Body of pancreas (tissue), 4 donors: ENCODE measurements at regions not wholly inside any gene's neighbourhood (a gene's known extent, or its start where the extent isn't known, plus 50 kb on each side); places are given as distances from the start of the nearest gene placed in this dataset.

Experiments used
- ATAC-seq: fragments of 150-250 bp; one replicate; pipeline ENCODE4 v1.9.1; 2016
- DNase-seq, 4 donors: peaks; one replicate each; pipeline ENCODE4 v3.0.0-alpha.2; 2019
- H3K27ac ChIP-seq, 4 donors: fragments of 200-600 bp; sonication (generic); 1 replicate in 3 of 4; 2 replicates in 1 of 4; pipeline versions ENCODE4 v1.5.1 to v1.6.1; 2016 to 2019; ENCODE audit warnings: mild to moderate bottlenecking in 1 of 4, mixed read lengths in 1 of 4, moderate library complexity in 1 of 4
- H3K27me3 ChIP-seq, 2 donors: fragments of 200-600 bp; sonication (generic); one replicate each; pipeline ENCODE4 v1.6.0; 2016; ENCODE audit warnings: mild to moderate bottlenecking in 1 of 2
- H3K36me3 ChIP-seq, 2 donors: fragments of 200-600 bp; sonication (generic); replicated peaks in 1 of 2; 2 replicates each; pipeline ENCODE4 v1.5.1; 2016; ENCODE audit warnings: low read depth in 2 of 2; ENCODE audit not compliant: insufficient read depth in 1 of 2
- H3K4me1 ChIP-seq: fragments of 200-600 bp; sonication (generic); one replicate; pipeline ENCODE4 v1.6.0; 2016
- H3K4me3 ChIP-seq, 2 donors: fragments of 200-600 bp; sonication (generic); 1 replicate in 1 of 2; 2 replicates in 1 of 2; pipeline ENCODE4 v1.5.1; 2016 to 2019
- H3K9me3 ChIP-seq, 3 donors: fragments of 200-600 bp; sonication (generic); 1 replicate in 2 of 3; 2 replicates in 1 of 3; pipeline ENCODE4 v1.5.1; 2016
- POLR2A ChIP-seq, 3 donors: fragments of 450-650 bp; IDR thresholded peaks; one replicate each; pipeline ENCODE4 v1.6.1; 2016; ENCODE audit warnings: antibody characterized with exemption in 3 of 3, mild to moderate bottlenecking in 2 of 3
- WGBS, 2 donors: methylation state at CpG; one replicate each; pipeline ENCODE4 v1.1.5; 2017; 5-methylcytosine and 5-hydroxymethylcytosine counted together
- intact Hi-C: fragments of 100-400 bp; cut with DNase I; formaldehyde crosslinking; loops from one replicate; pipeline ENCODE4 v1.15.1; 2023
- TF ChIP-seq, protein P1 (sequence below), 7 experiments: fragments of 450-650 bp in 4 of 7; fragments of 200-600 bp in 3 of 7; sonication (generic) in 3 of 7; IDR thresholded peaks; one replicate each; pipeline ENCODE4 v1.5.1; 2016 to 2019; ENCODE audit warnings: antibody characterized with exemption in 7 of 7

DNA sequence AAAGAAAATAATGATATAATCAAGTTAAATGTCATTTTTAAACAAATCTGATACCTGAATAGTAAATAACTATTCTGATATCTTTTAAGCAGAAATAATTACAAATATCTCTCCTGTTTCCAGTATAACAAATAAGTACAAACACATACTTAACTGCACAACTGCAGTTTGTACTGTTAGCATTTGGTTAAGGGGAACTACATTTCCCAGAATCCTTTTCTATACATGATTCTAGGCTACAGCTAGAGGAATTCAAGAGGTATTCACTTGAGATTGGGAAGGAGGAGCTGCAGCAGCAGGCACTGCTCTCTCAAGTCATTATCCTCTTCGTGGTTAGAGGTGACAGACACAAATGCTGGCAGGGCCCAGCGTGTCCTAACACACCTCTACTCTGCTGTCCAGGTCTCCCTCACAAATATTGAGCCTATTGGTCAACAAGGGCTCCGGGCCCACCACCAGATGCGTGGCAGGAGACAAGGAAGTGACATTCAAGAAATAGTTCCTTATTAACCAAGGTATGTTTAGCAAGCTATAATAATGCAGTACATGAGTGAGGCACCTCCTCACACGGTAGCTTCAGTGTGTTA is 255.1 kb upstream of the MKLN1 start:
- peak overlapping the region; percentile 27 to 76 (median 68) for H3K27ac ChIP-seq
- no peaks in the 10 kb centered on the region for H3K27me3 ChIP-seq
- ATAC-seq (peak; percentile 49), DNase-seq (peak in 1 of 4 donors; percentile 26)
- no peaks in the 10 kb centered on the region for H3K9me3 ChIP-seq
- H3K4me1 ChIP-seq = peaks cover 36% of the 10 kb centered on the region
- intact Hi-C loops = no loop called here
- TF ChIP-seq, protein P1, sequence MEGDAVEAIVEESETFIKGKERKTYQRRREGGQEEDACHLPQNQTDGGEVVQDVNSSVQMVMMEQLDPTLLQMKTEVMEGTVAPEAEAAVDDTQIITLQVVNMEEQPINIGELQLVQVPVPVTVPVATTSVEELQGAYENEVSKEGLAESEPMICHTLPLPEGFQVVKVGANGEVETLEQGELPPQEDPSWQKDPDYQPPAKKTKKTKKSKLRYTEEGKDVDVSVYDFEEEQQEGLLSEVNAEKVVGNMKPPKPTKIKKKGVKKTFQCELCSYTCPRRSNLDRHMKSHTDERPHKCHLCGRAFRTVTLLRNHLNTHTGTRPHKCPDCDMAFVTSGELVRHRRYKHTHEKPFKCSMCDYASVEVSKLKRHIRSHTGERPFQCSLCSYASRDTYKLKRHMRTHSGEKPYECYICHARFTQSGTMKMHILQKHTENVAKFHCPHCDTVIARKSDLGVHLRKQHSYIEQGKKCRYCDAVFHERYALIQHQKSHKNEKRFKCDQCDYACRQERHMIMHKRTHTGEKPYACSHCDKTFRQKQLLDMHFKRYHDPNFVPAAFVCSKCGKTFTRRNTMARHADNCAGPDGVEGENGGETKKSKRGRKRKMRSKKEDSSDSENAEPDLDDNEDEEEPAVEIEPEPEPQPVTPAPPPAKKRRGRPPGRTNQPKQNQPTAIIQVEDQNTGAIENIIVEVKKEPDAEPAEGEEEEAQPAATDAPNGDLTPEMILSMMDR (IDR thresholded peaks at IDR 0.05) = no peak
- TF ChIP-seq POLR2A (IDR thresholded peaks at IDR 0.05) = peak in 1 of 3 donors; percentile 0
- WGBS, 2 donors = 62 to 65% methylated on average over 3 to 5 of the region's 5 CpGs
- H3K36me3 ChIP-seq = no peaks in the 10 kb centered on the region
- H3K4me3 ChIP-seq = no peak overlapping the region

DNA sequence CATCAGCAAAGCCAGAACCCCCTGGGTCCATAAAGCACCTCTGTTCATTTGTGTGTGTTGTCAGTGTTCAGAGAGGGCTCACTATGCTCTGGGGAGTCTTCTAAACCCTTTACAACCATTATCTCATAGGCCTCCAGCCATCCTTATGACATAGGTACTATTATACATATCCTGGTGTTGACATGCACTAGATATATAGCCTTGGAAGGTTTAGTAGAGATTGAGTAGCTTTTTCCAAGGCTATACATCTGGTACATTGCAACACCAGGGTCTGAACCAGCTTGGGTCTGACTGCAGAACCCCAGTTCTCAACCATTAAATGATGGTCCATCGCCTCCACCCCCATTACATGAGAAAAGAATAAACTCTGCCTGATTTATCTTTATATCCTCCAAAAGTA is 253.6 kb upstream of the MKLN1 start:
- no peak overlapping the region for H3K4me3 ChIP-seq
- H3K36me3 ChIP-seq = no peaks in the 10 kb centered on the region
- intact Hi-C loops = no loop called here
- 95 to 100% methylated on average over 1 of the region's 1 CpG for WGBS, 2 donors
- no peaks in the 10 kb centered on the region for H3K27me3 ChIP-seq
- no peak for DNase-seq
- TF ChIP-seq, protein P1 (IDR thresholded peaks at IDR 0.05) = no peak
- no peak for TF ChIP-seq POLR2A (IDR thresholded peaks at IDR 0.05)
- no peak overlapping the region for H3K27ac ChIP-seq
- ATAC-seq = no peak
- no peaks in the 10 kb centered on the region for H3K9me3 ChIP-seq
- peaks cover 32% of the 10 kb centered on the region for H3K4me1 ChIP-seq

DNA sequence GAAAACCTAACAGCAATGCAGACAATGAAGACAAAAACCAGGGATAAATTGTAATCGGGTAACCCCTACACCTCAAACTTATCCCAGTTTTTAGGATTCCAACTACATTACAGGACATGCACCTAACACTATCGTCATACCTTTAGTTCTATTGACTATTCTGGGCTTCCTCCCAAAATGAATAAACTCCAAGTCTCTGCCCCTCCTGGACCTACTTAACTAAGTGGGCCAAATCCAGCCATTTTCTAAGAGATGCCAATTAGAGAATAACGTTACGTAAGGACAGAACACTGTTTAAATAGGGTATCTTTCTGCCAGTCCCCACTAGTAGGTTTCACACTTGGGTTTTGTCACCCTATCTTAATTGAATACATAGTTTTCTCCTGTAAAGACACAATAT is 253.1 kb upstream of the MKLN1 start:
- Histone ChIP-seq H3K9me3 (no peaks in the 10 kb centered on the region), H3K27me3 (no peaks in the 10 kb centered on the region), H3K36me3 (no peaks in the 10 kb centered on the region), H3K4me3 (no peak overlapping the region), H3K4me1 (peaks cover 32% of the 10 kb centered on the region), H3K27ac (no peak overlapping the region)
- ATAC-seq (no peak), DNase-seq (no peak)
- TF ChIP-seq, protein P1 (IDR thresholded peaks at IDR 0.05) = no peak
- no peak for TF ChIP-seq POLR2A (IDR thresholded peaks at IDR 0.05)
- intact Hi-C loops = no loop called here
- 81 to 87% methylated on average over 4 of the region's 4 CpGs for WGBS, 2 donors

DNA sequence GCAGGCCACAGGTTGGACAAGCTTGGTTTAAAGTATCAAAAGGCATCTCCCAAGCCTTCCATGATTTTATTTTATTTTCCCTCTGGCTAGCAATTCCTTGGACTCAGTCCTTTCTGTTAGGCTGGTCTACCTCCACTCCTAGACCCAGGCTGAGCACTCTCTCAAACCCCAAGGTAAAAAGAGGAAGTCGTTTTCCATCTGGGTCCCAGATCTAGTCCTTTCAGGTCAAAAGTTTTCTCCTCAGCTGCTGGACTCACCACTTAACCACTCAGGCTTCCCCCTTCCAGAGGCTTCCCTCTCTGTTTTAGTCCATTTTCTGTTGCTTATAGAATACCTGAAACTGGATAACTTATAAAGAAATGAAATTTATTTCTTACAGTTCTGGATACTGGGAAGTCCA is 252.3 kb upstream of the MKLN1 start:
- Histone ChIP-seq H3K27me3 (no peaks in the 10 kb centered on the region), H3K9me3 (no peaks in the 10 kb centered on the region), H3K4me3 (no peak overlapping the region), H3K36me3 (no peaks in the 10 kb centered on the region), H3K4me1 (peaks cover 32% of the 10 kb centered on the region), H3K27ac (no peak overlapping the region)
- 57 to 74% methylated on average over 1 of the region's 1 CpG for WGBS, 2 donors
- no peak for ATAC-seq
- TF ChIP-seq POLR2A (IDR thresholded peaks at IDR 0.05) = no peak
- TF ChIP-seq, protein P1 (IDR thresholded peaks at IDR 0.05) = no peak
- intact Hi-C loops = no loop called here
- no peak for DNase-seq

DNA sequence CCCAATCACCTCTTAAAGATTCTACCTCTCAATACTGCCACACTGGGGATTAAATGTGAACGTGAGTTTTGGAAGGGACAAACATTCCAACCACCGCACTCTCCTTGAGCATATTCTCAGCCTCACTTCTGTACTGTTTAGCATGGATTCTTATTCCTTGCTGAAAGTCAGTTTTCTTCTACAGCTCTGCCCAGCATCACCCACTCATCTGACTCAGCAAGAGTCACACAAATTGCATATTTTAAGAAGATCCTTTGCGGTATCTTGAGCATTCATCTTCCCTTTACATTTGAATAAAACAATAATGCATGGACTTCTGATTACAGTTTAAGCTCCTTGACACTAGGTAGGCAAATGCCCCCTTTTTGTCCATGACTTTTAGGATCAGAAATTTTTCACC is 251.6 kb upstream of the MKLN1 start:
- Histone ChIP-seq H3K9me3 (no peaks in the 10 kb centered on the region), H3K27ac (no peak overlapping the region), H3K4me1 (peaks cover 32% of the 10 kb centered on the region), H3K27me3 (no peaks in the 10 kb centered on the region), H3K36me3 (no peaks in the 10 kb centered on the region), H3K4me3 (no peak overlapping the region)
- no peak for TF ChIP-seq POLR2A (IDR thresholded peaks at IDR 0.05)
- TF ChIP-seq, protein P1 (IDR thresholded peaks at IDR 0.05) = no peak
- DNase-seq (no peak), ATAC-seq (no peak)
- WGBS, 2 donors = 79 to 84% methylated on average over 3 of the region's 3 CpGs
- intact Hi-C loops = no loop called here
